ENCODE measurements at regions not wholly inside any gene's neighbourhood (a gene's known extent, or its start where the extent isn't known, plus 50 kb on each side); places are given as distances from the start of the nearest gene placed in this dataset.

- H3K27ac ChIP-seq = no peak overlapping the region
- TF ChIP-seq CTCF (conservative IDR thresholded peaks at IDR 0.05) = no peak
- TF ChIP-seq ZFX (IDR thresholded peaks at IDR 0.05) = no peak
Observed at GRCh38 chr6:112649853-112650252, 302.7 kb downstream of the RFPL4B start.

- TF ChIP-seq ZFX (IDR thresholded peaks at IDR 0.05) (no peak), CTCF (conservative IDR thresholded peaks at IDR 0.05) (no peak)
- no peak overlapping the region for H3K27ac ChIP-seq
Observed at GRCh38 chr6:112651239-112651638, 304.1 kb downstream of the RFPL4B start.

- no peak overlapping the region for H3K27ac ChIP-seq
- TF ChIP-seq ZFX (IDR thresholded peaks at IDR 0.05) = no peak
- TF ChIP-seq CTCF (conservative IDR thresholded peaks at IDR 0.05) = no peak
Observed at GRCh38 chr6:112659912-112660311, 312.8 kb downstream of the RFPL4B start.

GRCh38 chr6:112660626-112661025 is 313.5 kb downstream of the RFPL4B start:
- H3K27ac ChIP-seq = no peak overlapping the region
- TF ChIP-seq ZFX (IDR thresholded peaks at IDR 0.05) = no peak
- no peak for TF ChIP-seq CTCF (conservative IDR thresholded peaks at IDR 0.05)

- TF ChIP-seq CTCF (conservative IDR thresholded peaks at IDR 0.05) = no peak
- no peak for TF ChIP-seq ZFX (IDR thresholded peaks at IDR 0.05)
- H3K27ac ChIP-seq = no peak overlapping the region
Observed at GRCh38 chr6:112663698-112664097, 316.6 kb downstream of the RFPL4B start.

- TF ChIP-seq ZFX (IDR thresholded peaks at IDR 0.05) (no peak), CTCF (conservative IDR thresholded peaks at IDR 0.05) (no peak)
- H3K27ac ChIP-seq = no peak overlapping the region
Observed at GRCh38 chr6:112665114-112665513, 318.0 kb downstream of the RFPL4B start.

GRCh38 chr6:112665815-112666214 is 318.7 kb downstream of the RFPL4B start:
- no peak overlapping the region for H3K27ac ChIP-seq
- TF ChIP-seq ZFX (IDR thresholded peaks at IDR 0.05) = no peak
- no peak for TF ChIP-seq CTCF (conservative IDR thresholded peaks at IDR 0.05)

Data from C4-2B (cell line).